Right atrium auricular region (tissue), 2 donors: ENCODE measurements at regions not wholly inside any gene's neighbourhood (a gene's known extent, or its start where the extent isn't known, plus 50 kb on each side); places are given as distances from the start of the nearest gene placed in this dataset.

Experiments used
- DNase-seq: peaks from one replicate; pipeline ENCODE4 v3.0.0-alpha.2; 2019; ENCODE audit warnings: low spot score
- H3K27ac ChIP-seq, 2 donors: fragments of 200-600 bp; sonication (generic); 1 replicate in 1 of 2; 2 replicates in 1 of 2; pipeline ENCODE4 v1.5.1; 2016 to 2019
- H3K27me3 ChIP-seq, 2 donors: fragments of 200-600 bp; sonication (generic); one replicate each; pipeline versions ENCODE4 v1.5.1 to v1.6.0; 2017 to 2019
- H3K36me3 ChIP-seq: fragments of 200-600 bp; sonication (generic); one replicate; pipeline ENCODE4 v1.5.1; 2016
- H3K4me1 ChIP-seq, 2 donors: fragments of 200-600 bp; sonication (generic); one replicate each; pipeline versions ENCODE4 v1.5.1 to v1.6.0; 2017 to 2019
- H3K4me3 ChIP-seq, 2 donors: fragments of 200-600 bp; sonication (generic); 1 replicate in 1 of 2; 2 replicates in 1 of 2; pipeline ENCODE4 v1.5.1; 2017 to 2019; ENCODE audit warnings: mild to moderate bottlenecking in 1 of 2, moderate library complexity in 1 of 2
- H3K9me3 ChIP-seq, 2 donors: fragments of 200-600 bp; sonication (generic); one replicate each; pipeline ENCODE4 v1.5.1; 2019
- TF ChIP-seq, protein P1 (sequence below), 2 donors: fragments of 200-600 bp; sonication (generic); IDR thresholded peaks; one replicate each; pipeline ENCODE4 v1.5.1; 2019; ENCODE audit warnings: antibody characterized with exemption in 2 of 2

DNA sequence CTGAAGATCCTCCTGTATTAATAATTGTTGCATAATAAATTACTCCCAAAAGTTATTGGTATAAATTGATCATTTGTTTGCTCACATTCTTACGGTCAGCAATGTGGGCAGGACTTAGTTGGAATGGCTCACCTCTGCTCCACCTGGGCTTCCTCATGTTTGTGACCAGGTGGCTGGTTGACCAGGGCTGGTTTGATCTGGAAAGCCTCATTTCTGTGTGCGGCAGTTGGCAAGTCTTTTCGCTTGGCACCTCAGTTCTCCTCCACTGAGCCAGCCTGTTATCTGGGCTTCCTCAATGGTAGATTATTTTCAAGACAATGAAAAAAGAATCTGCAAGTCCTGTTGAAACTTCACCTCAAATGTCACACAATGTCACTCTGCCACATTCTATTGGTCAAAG is 301.1 kb downstream of the TBL1XR1 start:
- Histone ChIP-seq H3K27me3 (no peaks in the 10 kb centered on the region), H3K36me3 (no peaks in the 10 kb centered on the region), H3K4me3 (no peak overlapping the region), H3K27ac (no peak overlapping the region), H3K9me3 (no peaks in the 10 kb centered on the region), H3K4me1 (no peaks in the 10 kb centered on the region)
- no peak for DNase-seq
- TF ChIP-seq, protein P1, sequence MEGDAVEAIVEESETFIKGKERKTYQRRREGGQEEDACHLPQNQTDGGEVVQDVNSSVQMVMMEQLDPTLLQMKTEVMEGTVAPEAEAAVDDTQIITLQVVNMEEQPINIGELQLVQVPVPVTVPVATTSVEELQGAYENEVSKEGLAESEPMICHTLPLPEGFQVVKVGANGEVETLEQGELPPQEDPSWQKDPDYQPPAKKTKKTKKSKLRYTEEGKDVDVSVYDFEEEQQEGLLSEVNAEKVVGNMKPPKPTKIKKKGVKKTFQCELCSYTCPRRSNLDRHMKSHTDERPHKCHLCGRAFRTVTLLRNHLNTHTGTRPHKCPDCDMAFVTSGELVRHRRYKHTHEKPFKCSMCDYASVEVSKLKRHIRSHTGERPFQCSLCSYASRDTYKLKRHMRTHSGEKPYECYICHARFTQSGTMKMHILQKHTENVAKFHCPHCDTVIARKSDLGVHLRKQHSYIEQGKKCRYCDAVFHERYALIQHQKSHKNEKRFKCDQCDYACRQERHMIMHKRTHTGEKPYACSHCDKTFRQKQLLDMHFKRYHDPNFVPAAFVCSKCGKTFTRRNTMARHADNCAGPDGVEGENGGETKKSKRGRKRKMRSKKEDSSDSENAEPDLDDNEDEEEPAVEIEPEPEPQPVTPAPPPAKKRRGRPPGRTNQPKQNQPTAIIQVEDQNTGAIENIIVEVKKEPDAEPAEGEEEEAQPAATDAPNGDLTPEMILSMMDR (IDR thresholded peaks at IDR 0.05): no peak

DNA sequence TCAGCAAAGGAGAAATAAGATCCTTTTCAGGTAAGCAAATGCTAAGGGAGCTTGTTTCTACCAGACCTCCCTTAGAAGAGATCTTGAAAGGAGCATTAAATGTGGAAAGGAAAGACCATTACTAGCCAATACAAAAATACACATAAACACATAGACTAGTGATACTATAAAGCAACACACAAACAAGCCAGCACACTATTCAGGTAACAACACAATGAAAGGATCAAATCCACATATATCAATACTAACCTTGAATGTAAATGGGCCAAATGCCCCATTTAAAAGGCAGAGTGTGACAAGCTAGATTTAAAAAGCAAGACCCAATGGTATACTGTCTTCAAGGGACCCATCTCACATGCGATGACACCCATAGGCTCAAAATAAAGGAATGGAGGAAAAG is 317.6 kb downstream of the TBL1XR1 start:
- no peaks in the 10 kb centered on the region for H3K36me3 ChIP-seq
- H3K4me3 ChIP-seq: no peak overlapping the region
- no peaks in the 10 kb centered on the region for H3K27me3 ChIP-seq
- no peak for DNase-seq
- H3K9me3 ChIP-seq: peaks cover 0 to 7% of the 10 kb centered on the region in 2 donors
- H3K4me1 ChIP-seq: no peaks in the 10 kb centered on the region
- H3K27ac ChIP-seq: no peak overlapping the region
- TF ChIP-seq, protein P1 (IDR thresholded peaks at IDR 0.05): no peak

DNA sequence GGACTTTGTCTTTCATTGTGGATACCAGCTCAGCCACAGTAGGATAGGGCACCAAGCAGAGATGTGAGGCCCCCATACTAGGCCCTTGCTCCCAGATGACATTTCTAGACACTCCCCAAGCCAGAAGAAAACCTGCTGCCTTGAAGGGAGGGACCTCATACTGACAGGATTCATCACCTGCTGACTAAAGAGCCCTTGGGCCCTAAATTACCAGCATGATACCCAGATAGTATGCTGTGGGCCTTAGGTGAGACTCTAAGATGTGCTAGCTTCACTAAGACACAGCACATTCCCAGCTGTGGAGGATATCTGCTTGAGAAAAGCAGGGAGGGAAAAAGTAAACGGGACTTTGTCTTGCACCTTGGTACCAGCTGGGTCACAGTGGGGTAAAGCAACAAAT is 324.0 kb downstream of the TBL1XR1 start:
- DNase-seq: no peak
- TF ChIP-seq, protein P1 (IDR thresholded peaks at IDR 0.05): no peak
- Histone ChIP-seq H3K27me3 (no peaks in the 10 kb centered on the region), H3K9me3 (peaks cover 0 to 7% of the 10 kb centered on the region in 2 donors), H3K36me3 (no peaks in the 10 kb centered on the region), H3K4me1 (peaks cover 0 to 6% of the 10 kb centered on the region in 2 donors), H3K27ac (no peak overlapping the region), H3K4me3 (no peak overlapping the region)

DNA sequence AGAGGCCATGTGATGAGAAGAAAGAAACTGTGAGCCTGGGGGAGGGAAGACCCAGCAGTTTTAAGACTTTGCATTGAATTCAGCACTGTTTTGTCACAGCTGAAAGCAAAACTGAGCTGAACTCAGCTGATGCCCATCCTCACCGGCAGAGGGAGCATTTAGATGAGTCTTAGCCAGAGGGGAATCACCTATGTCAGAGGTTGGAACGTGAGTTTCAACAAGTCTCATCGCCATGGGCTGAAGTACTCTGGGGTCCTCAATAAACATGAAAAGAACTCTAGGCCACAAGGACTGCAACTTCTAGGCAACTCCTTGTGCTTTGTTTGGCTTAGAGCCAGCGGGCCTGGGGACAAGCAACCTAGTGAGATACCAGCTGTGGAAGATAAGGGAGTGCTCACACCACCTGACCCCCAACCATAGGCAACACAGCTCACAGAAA is 324.5 kb downstream of the TBL1XR1 start:
- Histone ChIP-seq H3K4me1 (peaks cover 0 to 6% of the 10 kb centered on the region in 2 donors), H3K9me3 (peaks cover 0 to 7% of the 10 kb centered on the region in 2 donors), H3K27ac (no peak overlapping the region), H3K27me3 (no peaks in the 10 kb centered on the region), H3K4me3 (no peak overlapping the region), H3K36me3 (no peaks in the 10 kb centered on the region)
- TF ChIP-seq, protein P1 (IDR thresholded peaks at IDR 0.05): peak; percentile 64 to 74
- DNase-seq: no peak

DNA sequence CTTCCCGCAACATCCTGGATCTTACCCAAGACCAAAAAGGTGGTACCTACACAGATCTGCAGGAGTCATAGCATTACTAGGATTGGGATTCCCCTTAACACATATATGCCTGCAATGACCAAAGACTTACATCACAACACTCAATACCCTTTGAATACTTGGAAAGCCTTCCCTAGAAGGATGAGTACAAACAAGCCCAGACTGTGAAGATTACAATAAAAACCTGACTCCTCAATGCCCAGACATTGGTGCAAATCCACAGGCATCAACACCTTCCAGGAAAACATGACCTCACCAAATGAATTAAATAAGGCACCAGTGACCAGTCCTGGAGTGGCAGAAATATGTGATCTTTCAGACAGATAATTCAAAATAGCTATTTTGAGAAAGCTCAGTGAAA is 326.8 kb downstream of the TBL1XR1 start:
- no peaks in the 10 kb centered on the region for H3K36me3 ChIP-seq
- H3K4me1 ChIP-seq: peaks cover 0 to 6% of the 10 kb centered on the region in 2 donors
- no peak overlapping the region for H3K4me3 ChIP-seq
- DNase-seq: no peak
- no peaks in the 10 kb centered on the region for H3K27me3 ChIP-seq
- no peaks in the 10 kb centered on the region for H3K9me3 ChIP-seq
- TF ChIP-seq, protein P1 (IDR thresholded peaks at IDR 0.05): no peak
- no peak overlapping the region for H3K27ac ChIP-seq
